ENCODE measurements at regions not wholly inside any gene's neighbourhood (a gene's known extent, or its start where the extent isn't known, plus 50 kb on each side); places are given as distances from the start of the nearest gene placed in this dataset.
"Not testable (repeated sequence)": the region's sequence is repeated elsewhere in the genome, so short reads cannot be mapped to it uniquely, and the experiment has no call there.

- H3K4me3 Mint-ChIP-seq (ENCODE audit: unreplicated experiment): no peak overlapping the region
- H3K9me3 Mint-ChIP-seq (ENCODE audit: unreplicated experiment): no peaks in the 10 kb centered on the region
- intact Hi-C loops (cut with micrococcal nuclease): no loop called here
- no peak for DNase-seq (ENCODE audit: unreplicated experiment)
- no peaks in the 10 kb centered on the region for H3K36me3 Mint-ChIP-seq (ENCODE audit: insufficient read depth, unreplicated experiment)
- H3K27me3 Mint-ChIP-seq (ENCODE audit: insufficient read depth, unreplicated experiment): no peaks in the 10 kb centered on the region
- no peak overlapping the region for H3K27ac Mint-ChIP-seq (ENCODE audit: low read depth, unreplicated experiment)
- no peaks in the 10 kb centered on the region for H3K4me1 Mint-ChIP-seq (ENCODE audit: insufficient read depth, unreplicated experiment)
- TF ChIP-seq CTCF (IDR thresholded peaks at IDR 0.05; ENCODE audit: unreplicated experiment): no peak
- ChIA-PET CTCF (no interaction called here), POLR2A (no interaction called here)
- no TSS peak for BruUV-seq (replicated peaks)
These were observed 766.5 kb downstream of the BCKDHB start for GRCh38 chr6:80872951-80873308.

GRCh38 chr6:80872199-80872950 is 765.9 kb downstream of the BCKDHB start:
- ChIA-PET POLR2A (no interaction called here), CTCF (no interaction called here)
- H3K4me1 Mint-ChIP-seq (ENCODE audit: insufficient read depth, unreplicated experiment): no peaks in the 10 kb centered on the region
- intact Hi-C loops (cut with micrococcal nuclease): no loop called here
- H3K4me3 Mint-ChIP-seq (ENCODE audit: unreplicated experiment): no peak overlapping the region
- no peaks in the 10 kb centered on the region for H3K36me3 Mint-ChIP-seq (ENCODE audit: insufficient read depth, unreplicated experiment)
- H3K27me3 Mint-ChIP-seq (ENCODE audit: insufficient read depth, unreplicated experiment): no peaks in the 10 kb centered on the region
- BruUV-seq (replicated peaks): no TSS peak
- no peak for TF ChIP-seq CTCF (IDR thresholded peaks at IDR 0.05; ENCODE audit: unreplicated experiment)
- no peak for DNase-seq (ENCODE audit: unreplicated experiment)
- no peaks in the 10 kb centered on the region for H3K9me3 Mint-ChIP-seq (ENCODE audit: unreplicated experiment)
- no peak overlapping the region for H3K27ac Mint-ChIP-seq (ENCODE audit: low read depth, unreplicated experiment)

- Mint-ChIP-seq H3K27me3 (ENCODE audit: insufficient read depth, unreplicated experiment) (no peaks in the 10 kb centered on the region), H3K9me3 (ENCODE audit: unreplicated experiment) (no peaks in the 10 kb centered on the region), H3K4me1 (ENCODE audit: insufficient read depth, unreplicated experiment) (no peaks in the 10 kb centered on the region), H3K36me3 (ENCODE audit: insufficient read depth, unreplicated experiment) (no peaks in the 10 kb centered on the region), H3K4me3 (ENCODE audit: unreplicated experiment) (no peak overlapping the region), H3K27ac (ENCODE audit: low read depth, unreplicated experiment) (no peak overlapping the region)
- no peak for TF ChIP-seq CTCF (IDR thresholded peaks at IDR 0.05; ENCODE audit: unreplicated experiment)
- DNase-seq (ENCODE audit: unreplicated experiment): no peak
- ChIA-PET POLR2A (no interaction called here), CTCF (interaction anchor here (0.7 kb wide), 1 partner anchor 1370 kb away, joined by 3 read pairs; no protein-coding TSS in a partner anchor)
- no TSS peak for BruUV-seq (replicated peaks)
- intact Hi-C loops (cut with micrococcal nuclease): no loop called here
These were observed 756.3 kb downstream of the BCKDHB start for GRCh38 chr6:80862756-80863155.

- no peaks in the 10 kb centered on the region for H3K4me1 Mint-ChIP-seq (ENCODE audit: insufficient read depth, unreplicated experiment)
- H3K36me3 Mint-ChIP-seq (ENCODE audit: insufficient read depth, unreplicated experiment): no peaks in the 10 kb centered on the region
- ChIA-PET CTCF (no interaction called here), POLR2A (no interaction called here)
- no TSS peak for BruUV-seq (replicated peaks)
- H3K27me3 Mint-ChIP-seq (ENCODE audit: insufficient read depth, unreplicated experiment): no peaks in the 10 kb centered on the region
- no peak overlapping the region for H3K27ac Mint-ChIP-seq (ENCODE audit: low read depth, unreplicated experiment)
- intact Hi-C loops (cut with micrococcal nuclease): no loop called here
- no peak for TF ChIP-seq CTCF (IDR thresholded peaks at IDR 0.05; ENCODE audit: unreplicated experiment)
- H3K4me3 Mint-ChIP-seq (ENCODE audit: unreplicated experiment): no peak overlapping the region
- H3K9me3 Mint-ChIP-seq (ENCODE audit: unreplicated experiment): no peaks in the 10 kb centered on the region
- DNase-seq (ENCODE audit: unreplicated experiment): no peak
These were observed 753.6 kb downstream of the BCKDHB start for GRCh38 chr6:80860107-80860506.

GRCh38 chr6:80847973-80848372 is 741.5 kb downstream of the BCKDHB start:
- H3K27ac Mint-ChIP-seq (ENCODE audit: low read depth, unreplicated experiment); DNase-seq (ENCODE audit: unreplicated experiment); CTCF ChIA-PET; H3K4me1 Mint-ChIP-seq (ENCODE audit: insufficient read depth, unreplicated experiment); POLR2A ChIA-PET; BruUV-seq (replicated peaks); H3K36me3 Mint-ChIP-seq (ENCODE audit: insufficient read depth, unreplicated experiment); H3K27me3 Mint-ChIP-seq (ENCODE audit: insufficient read depth, unreplicated experiment); H3K4me3 Mint-ChIP-seq (ENCODE audit: unreplicated experiment); intact Hi-C loops (cut with micrococcal nuclease): not testable (repeated sequence)
- peaks cover 15% of the 10 kb centered on the region for H3K9me3 Mint-ChIP-seq (ENCODE audit: unreplicated experiment)

All from MCF 10A (cell line).